Stimulated activated CD8-positive, alpha-beta memory T cell treated with anti-CD3 and anti-CD28 coated beads, Interleukin-15, amount 100 ng/mL, for 24 hours (primary cell): ENCODE measurements at regions not wholly inside any gene's neighbourhood (a gene's known extent, or its start where the extent isn't known, plus 50 kb on each side); places are given as distances from the start of the nearest gene placed in this dataset.
A peak's percentile ranks its signal among the peaks of the same experiment; 100 is the strongest.
"Not testable (repeated sequence)": the region's sequence is repeated elsewhere in the genome, so short reads cannot be mapped to it uniquely, and the experiment has no call there.

Experiments
- DNase-seq: peaks from one replicate; pipeline ENCODE4 v3.0.0-alpha.2; 2020; ENCODE audit warnings: low read depth

- not testable (repeated sequence) for DNase-seq
Measured at GRCh38 chr2:35441575-35441974, 914.0 kb upstream of the CRIM1 start.

DNA sequence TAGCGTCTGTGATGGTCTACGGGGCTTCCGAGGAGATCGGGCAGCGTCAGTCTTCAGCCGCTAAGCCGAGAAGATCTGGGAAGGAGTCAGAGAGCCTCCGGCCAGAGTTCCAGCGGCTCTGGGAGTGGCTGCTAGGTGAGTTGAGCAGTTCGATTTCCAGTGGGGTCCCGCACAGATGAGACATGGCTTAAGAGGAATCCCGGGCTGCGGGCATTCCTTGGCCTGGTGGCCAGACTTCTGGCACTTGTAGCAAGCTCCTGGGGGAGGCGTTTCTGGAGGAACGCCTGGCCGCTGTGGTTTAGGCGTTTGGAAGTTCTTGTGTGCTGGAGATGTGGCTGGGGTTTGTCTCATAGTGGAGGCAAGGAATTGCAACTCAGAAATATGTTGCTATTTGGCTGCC, 915.3 kb upstream of the CRIM1 start:
- DNase-seq = not testable (repeated sequence)

GRCh38 chr2:35436893-35437292, 918.7 kb upstream of the CRIM1 start:
- DNase-seq = not testable (repeated sequence)

DNA sequence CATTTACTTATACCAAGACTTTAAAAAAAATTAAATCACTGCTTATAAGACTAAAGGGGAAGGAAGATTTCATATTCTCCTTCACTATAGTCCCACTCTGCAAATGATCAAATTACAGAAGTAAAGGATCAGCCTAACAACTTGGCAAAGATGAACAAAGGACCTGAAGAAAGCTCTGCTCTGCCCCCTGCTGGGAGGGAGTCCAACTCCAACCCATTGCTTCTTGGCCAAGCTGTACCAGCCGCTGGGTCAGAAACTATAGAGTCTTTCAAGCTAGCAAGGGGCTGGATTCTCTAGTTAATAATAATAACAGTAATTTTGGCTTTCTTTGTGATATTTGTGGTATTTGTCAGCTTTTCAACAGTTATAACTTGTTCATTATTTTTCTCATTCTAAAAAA, 927.0 kb upstream of the CRIM1 start:
- DNase-seq = no peak

DNA sequence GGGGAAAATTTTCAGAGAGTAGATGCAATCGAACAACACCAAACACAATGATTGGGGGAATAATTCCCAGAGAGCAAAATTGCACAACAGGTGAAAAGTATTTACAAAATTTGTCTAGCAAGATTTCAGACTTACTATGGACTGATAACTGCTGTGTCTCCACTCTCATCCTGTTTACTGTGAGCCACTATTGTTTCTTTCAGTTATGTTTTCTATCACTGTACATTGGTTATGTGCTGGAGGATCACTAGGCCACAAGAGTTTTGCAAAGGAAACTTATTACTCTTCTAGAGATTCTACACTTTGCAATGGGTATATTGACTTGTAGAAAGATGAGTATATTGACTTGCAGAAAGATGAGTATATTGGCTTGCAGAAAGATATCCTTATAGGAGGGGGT, 934.1 kb upstream of the CRIM1 start:
- DNase-seq = no peak

GRCh38 chr2:35417293-35417692, 938.3 kb upstream of the CRIM1 start:
- DNase-seq = no peak

DNA sequence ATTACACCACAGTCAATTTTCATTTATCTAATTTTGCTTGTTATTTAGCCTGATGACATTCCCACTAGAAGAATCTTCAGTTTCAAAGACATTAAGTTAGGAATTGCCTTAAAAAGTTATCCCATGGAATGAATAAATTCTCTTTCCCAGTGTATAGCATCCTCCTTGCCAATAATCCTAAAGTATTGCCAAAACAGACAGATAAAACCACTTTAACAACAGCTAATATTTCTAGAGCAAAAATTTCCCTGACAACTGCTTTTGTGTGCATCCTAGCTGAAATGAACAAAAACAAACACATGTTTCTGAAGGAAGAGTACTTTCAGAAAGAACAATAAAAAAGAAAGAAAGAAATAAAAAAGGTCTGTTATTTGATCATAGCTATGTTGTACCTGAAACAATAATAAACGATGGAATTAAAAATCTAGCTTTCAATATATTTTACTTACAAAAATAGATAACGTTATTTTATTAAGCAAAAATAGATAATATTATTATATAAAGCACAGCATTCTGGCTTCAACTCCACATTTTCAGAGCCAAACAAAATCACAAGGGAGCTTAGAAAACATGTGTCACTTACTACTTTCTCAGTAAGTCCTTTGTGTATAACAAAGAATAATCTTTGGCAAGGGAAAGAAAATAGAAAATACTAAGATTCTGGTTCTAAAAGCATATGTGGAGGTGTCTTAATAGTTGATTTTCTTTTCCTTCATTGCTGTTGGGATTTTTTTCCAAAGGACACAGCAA, 939.0 kb upstream of the CRIM1 start:
- DNase-seq = no peak

DNA sequence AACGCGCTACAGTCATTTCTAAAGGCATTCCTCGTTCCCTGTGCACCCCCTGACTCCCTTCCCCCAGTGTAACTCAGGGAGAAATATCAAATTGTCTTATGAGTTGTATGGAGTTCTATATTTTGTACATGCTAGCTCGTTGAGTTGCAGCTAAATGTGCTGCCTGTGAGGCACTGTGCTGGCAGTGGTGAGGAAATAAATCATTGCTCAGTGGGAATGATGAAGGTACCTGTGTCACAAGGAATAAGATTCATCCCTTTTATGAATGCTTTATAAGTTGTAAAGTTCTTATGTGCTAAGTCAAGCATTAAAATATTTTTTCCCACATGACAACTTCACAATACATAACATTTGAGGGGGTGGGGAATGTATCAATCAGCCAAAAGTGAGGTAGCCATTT, 939.6 kb upstream of the CRIM1 start:
- no peak for DNase-seq

DNA sequence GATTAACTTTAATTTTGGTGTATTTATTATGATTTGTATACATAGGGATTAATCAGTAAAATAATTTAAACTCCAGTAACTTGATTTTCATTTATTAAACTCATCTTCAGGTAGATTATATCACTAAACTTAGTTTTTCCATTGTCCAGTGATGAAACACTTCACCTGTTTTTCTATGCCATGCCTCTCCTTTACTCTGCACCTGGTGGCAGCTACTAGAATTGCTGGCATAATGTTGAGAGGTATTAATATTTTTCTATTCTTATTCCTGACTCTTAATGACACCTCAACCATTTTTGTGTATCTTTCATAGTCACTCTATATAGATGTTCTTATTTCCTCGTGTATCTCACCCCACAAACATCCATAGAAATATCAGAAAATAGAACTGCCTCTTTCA, 940.3 kb upstream of the CRIM1 start:
- DNase-seq = no peak

- DNase-seq = peak; percentile 26
Measured at GRCh38 chr2:35410431-35411061, 945.0 kb upstream of the CRIM1 start.

GRCh38 chr2:35409762-35410161, 945.8 kb upstream of the CRIM1 start:
- no peak for DNase-seq

- DNase-seq = no peak
Measured at GRCh38 chr2:35408320-35408719, 947.3 kb upstream of the CRIM1 start.

DNA sequence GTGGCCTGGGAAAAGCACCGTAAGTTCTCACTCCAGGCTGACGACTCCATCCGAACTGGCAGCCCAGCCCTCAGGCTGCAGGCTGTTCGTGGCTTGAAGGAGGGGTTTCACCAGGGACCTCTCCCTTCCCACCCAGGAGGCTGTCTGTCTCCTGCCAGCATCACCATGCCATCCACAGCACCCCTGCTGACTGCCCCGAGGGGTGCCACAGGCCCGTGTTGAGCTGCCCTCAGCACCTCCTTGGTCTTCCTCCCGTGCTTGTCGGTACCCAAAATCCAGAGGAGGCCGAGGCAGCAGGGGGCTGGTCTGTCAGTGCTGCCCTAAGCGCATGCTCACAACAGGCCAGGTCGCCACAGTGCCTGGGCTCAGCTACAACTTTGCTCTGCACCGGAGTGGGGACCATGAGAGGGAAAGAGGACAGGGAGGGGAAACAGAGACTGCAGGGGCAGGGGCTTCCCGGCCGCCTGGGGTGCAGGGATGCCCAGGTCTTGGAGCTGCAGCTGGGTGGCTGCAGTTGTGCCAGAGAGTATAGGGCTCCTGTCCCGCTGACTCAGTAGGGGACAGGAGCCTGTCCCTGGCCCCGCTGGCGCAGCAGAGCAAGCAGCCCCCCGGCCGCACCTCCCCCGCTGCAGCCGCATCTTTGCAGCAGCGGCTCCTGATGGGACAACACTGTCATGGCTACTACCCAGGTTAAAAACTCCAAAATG, 963.7 kb upstream of the CRIM1 start:
- no peak for DNase-seq

DNA sequence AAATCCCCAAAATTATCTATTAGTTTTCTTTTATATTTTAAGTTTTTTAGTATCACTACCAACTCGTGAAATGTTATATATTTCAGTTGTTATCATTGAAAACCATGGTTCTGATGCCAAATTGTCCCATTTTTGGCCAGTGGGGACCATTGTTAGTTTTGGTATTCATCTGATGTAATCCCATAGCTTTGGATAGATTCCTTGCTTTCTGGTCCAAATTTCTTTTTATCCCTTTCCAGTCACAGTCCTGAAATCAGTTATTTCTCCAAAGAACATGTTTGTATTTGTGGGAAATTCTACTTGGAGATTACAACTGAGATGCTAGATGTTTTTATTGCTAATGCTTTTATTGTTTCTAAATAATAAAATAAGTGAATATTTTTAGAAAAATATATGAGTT, 976.8 kb upstream of the CRIM1 start:
- DNase-seq = no peak

GRCh38 chr2:35374845-35375244, 980.7 kb upstream of the CRIM1 start:
- no peak for DNase-seq

DNA sequence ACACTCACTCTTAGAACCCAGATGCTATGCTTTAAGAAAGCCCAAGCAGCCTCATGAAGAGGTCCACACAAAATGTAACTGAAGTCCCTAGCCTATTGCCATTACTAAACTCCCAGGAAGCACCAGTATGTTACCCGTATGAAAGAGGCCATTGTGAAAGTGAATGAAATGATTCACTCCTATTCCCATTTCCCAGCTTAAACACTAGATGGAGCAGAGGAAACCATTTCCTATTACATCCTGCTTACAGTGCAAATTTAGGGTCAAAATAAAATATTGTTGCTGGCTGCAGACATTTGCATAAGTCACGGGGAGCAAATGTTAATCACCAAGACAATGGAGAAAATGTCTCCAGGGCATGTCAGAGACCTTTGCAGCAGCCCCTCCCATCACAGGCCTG, 989.7 kb upstream of the CRIM1 start:
- DNase-seq = no peak

DNA sequence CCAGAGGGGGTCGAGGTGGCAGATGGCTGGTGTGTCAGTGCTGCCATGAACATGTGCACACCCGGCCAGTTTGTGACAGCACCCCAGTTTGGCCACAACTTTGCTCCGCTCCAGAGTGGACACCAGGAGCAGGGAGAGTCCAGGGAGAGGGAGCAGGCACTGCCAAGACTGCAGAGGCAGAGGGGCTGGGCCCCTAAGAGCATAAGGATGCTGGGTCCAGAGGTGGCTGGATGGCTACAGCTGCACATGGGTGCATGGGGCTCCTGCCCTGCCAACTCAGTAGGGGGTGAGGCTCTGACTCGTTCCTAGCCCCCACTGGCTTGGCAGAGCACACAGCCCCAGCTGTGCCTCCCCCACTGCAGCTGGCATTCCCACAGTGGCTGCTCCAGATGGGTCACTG, 999.2 kb upstream of the CRIM1 start:
- DNase-seq = no peak

DNA sequence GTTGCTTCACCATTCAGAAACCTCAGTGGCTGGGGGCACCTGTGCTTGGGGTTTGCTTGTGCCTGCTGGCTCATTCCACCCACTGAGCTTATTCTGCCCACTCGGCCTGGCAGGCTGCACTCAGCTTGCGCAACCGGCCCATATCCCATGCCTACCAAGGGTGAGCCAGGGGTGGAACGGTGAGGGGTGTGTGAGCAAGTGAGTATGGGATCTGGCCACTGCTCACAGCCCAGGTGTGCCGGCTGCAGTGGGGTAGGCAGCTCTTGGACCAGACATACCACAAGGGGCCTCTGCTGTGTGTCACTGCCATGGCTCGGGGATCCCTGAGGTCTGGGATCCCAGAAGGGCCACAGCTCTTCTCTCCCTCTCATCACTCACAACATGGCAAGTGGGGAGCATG, 1000.5 kb upstream of the CRIM1 start:
- no peak for DNase-seq

DNA sequence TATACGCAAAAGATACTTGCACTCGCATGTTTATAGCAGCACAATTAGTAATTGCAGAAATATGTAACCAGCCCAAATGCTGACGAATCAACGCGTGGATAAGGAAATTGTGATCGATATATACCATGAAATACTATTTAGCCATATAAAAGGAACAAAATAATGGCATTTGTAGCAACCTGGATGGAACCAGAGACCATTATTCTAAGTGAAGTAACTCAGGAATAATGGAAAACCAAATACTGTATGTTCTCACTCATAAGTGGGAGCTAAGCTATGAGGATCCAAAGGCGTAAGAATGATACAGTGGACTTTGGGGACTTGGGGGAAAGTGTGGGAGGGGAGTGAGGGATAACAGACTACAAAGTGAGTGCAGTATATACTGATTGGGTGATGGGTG, 1008.0 kb upstream of the CRIM1 start:
- DNase-seq = no peak

GRCh38 chr2:35343135-35343534, 1012.4 kb upstream of the CRIM1 start:
- DNase-seq = no peak

GRCh38 chr2:35339211-35339610, 1016.4 kb upstream of the CRIM1 start:
- DNase-seq = no peak

DNA sequence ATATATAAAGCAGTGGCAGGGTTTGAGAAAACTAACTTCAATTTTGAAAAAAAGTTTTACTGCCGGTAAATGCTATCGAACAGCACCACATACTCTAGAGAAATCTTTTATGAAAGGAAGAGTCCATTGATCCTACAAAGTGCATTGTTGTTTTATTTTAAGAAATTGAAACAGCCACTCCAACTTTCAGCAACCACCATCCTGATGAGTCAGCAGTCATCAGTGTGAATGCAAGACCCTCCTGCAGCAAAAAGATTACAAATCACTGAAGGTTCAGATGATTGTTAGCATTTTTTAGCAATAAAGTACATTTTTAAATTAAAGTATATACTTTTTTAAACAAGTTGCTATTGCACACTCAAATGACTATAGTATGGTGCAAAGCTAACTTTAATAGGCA, 1017.7 kb upstream of the CRIM1 start:
- DNase-seq = no peak

GRCh38 chr2:35314049-35314448, 1041.5 kb upstream of the CRIM1 start:
- DNase-seq = no peak
